ENCODE measurements at regions not wholly inside any gene's neighbourhood (a gene's known extent, or its start where the extent isn't known, plus 50 kb on each side); places are given as distances from the start of the nearest gene placed in this dataset.

GRCh38 chr3:25297667-25298585 is 130.1 kb upstream of the RARB start:
- TF ChIP-seq, protein P1, sequence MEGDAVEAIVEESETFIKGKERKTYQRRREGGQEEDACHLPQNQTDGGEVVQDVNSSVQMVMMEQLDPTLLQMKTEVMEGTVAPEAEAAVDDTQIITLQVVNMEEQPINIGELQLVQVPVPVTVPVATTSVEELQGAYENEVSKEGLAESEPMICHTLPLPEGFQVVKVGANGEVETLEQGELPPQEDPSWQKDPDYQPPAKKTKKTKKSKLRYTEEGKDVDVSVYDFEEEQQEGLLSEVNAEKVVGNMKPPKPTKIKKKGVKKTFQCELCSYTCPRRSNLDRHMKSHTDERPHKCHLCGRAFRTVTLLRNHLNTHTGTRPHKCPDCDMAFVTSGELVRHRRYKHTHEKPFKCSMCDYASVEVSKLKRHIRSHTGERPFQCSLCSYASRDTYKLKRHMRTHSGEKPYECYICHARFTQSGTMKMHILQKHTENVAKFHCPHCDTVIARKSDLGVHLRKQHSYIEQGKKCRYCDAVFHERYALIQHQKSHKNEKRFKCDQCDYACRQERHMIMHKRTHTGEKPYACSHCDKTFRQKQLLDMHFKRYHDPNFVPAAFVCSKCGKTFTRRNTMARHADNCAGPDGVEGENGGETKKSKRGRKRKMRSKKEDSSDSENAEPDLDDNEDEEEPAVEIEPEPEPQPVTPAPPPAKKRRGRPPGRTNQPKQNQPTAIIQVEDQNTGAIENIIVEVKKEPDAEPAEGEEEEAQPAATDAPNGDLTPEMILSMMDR (conservative IDR thresholded peaks at IDR 0.05; ENCODE audit: low read depth in 2 of 2), result no peak
- TF ChIP-seq POLR2AphosphoS5 (IDR thresholded peaks at IDR 0.05; ENCODE audit: low read depth), result no peak
